ENCODE measurements at regions not wholly inside any gene's neighbourhood (a gene's known extent, or its start where the extent isn't known, plus 50 kb on each side); places are given as distances from the start of the nearest gene placed in this dataset.

DNA sequence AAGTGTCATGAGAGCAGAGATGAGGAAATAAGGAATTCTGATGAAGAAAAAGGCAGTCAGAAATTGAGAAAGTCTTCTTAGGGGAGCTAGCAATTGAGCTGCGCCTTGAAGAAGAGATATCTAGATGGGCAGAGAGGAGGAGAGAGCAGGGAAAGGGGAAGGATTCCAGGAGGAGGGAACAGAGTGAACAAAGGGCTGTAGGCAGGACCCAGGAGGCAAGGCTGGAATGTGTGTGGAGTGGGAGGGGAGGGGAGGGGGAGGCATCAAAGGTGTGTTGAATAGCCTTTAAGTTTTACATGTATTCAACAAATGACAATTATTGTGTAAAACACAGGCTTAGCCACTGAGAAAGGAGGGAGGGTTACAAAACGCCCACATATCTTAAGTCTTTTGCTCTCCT, 164.5 kb downstream of the TDRD15 start:
- Histone ChIP-seq H3K4me1 (ENCODE audit: low read length) (no peaks in the 10 kb centered on the region), H3K27me3 (ENCODE audit: low read depth, low read length) (peaks cover 12% of the 10 kb centered on the region; the same call in 1 of the 2 replicates), H2AFZ (ENCODE audit: low read depth, low read length) (no peak overlapping the region), H3K4me3 (ENCODE audit: low read length) (no peak overlapping the region), H3K9me3 (ENCODE audit: insufficient read depth, low read length) (no peaks in the 10 kb centered on the region), H3K79me2 (ENCODE audit: low read length) (no peaks in the 10 kb centered on the region), H3K36me3 (replicated peaks; ENCODE audit: low read depth, low read length) (no peaks in the 10 kb centered on the region), H3K4me2 (ENCODE audit: low read length) (no peak overlapping the region), H3K27ac (ENCODE audit: low read length) (no peak overlapping the region), H3K9ac (ENCODE audit: low read length) (no peak overlapping the region), H4K20me1 (ENCODE audit: insufficient read depth, low read length) (no peaks in the 10 kb centered on the region)
- no peak for TF ChIP-seq EZH2phosphoT487 (IDR thresholded peaks at IDR 0.05; ENCODE audit: low read depth)
- TF ChIP-seq, protein P1, sequence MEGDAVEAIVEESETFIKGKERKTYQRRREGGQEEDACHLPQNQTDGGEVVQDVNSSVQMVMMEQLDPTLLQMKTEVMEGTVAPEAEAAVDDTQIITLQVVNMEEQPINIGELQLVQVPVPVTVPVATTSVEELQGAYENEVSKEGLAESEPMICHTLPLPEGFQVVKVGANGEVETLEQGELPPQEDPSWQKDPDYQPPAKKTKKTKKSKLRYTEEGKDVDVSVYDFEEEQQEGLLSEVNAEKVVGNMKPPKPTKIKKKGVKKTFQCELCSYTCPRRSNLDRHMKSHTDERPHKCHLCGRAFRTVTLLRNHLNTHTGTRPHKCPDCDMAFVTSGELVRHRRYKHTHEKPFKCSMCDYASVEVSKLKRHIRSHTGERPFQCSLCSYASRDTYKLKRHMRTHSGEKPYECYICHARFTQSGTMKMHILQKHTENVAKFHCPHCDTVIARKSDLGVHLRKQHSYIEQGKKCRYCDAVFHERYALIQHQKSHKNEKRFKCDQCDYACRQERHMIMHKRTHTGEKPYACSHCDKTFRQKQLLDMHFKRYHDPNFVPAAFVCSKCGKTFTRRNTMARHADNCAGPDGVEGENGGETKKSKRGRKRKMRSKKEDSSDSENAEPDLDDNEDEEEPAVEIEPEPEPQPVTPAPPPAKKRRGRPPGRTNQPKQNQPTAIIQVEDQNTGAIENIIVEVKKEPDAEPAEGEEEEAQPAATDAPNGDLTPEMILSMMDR (IDR thresholded peaks at IDR 0.05; ENCODE audit: low read depth, low read length), result no peak

DNA sequence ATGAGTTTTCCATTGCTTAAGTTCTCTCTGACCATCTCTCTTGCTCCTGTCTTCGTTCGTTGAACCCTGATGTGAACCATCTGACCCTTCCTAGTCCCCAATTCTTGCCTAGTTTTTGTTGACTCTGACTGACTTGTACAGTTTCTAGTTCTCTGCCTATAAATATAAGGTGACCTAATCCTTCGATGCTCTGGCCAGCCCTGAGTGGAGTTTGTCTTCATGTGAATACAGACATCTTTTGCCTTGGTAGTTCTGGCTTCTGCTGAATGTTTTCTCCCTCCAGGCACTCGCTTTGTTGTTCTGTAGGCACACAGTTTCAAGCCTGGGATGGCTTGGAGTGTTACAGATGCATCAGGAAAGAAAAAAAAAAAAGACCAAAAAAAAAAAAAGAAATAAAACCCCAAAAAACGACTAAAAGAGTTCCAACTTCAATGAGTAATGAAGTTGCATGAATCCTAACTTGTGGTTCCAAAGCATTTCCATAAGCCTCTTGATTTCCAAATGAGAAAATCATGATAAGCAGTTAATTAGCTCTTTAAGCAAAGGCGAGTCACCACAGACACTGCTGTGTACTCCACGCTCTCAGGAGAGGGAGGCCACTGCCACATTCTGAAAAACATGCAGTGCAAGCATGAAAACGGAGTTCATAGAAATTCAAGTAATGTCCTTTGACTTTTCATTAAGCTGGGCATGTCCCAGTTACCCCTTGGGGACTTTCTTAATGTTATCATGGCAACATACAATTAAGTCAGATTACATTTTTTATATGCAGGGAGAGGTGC, 165.2 kb downstream of the TDRD15 start:
- Histone ChIP-seq H3K27me3 (ENCODE audit: low read depth, low read length) (peaks cover 12% of the 10 kb centered on the region; the same call in 1 of the 2 replicates), H2AFZ (ENCODE audit: low read depth, low read length) (no peak overlapping the region), H3K4me1 (ENCODE audit: low read length) (no peaks in the 10 kb centered on the region), H3K79me2 (ENCODE audit: low read length) (no peaks in the 10 kb centered on the region), H3K27ac (ENCODE audit: low read length) (no peak overlapping the region), H4K20me1 (ENCODE audit: insufficient read depth, low read length) (no peaks in the 10 kb centered on the region), H3K4me2 (ENCODE audit: low read length) (no peak overlapping the region), H3K9me3 (ENCODE audit: insufficient read depth, low read length) (no peaks in the 10 kb centered on the region), H3K4me3 (ENCODE audit: low read length) (no peak overlapping the region), H3K9ac (ENCODE audit: low read length) (no peak overlapping the region), H3K36me3 (replicated peaks; ENCODE audit: low read depth, low read length) (no peaks in the 10 kb centered on the region)
- TF ChIP-seq, protein P1 (IDR thresholded peaks at IDR 0.05; ENCODE audit: low read depth, low read length), result no peak
- TF ChIP-seq EZH2phosphoT487 (IDR thresholded peaks at IDR 0.05; ENCODE audit: low read depth), result no peak

DNA sequence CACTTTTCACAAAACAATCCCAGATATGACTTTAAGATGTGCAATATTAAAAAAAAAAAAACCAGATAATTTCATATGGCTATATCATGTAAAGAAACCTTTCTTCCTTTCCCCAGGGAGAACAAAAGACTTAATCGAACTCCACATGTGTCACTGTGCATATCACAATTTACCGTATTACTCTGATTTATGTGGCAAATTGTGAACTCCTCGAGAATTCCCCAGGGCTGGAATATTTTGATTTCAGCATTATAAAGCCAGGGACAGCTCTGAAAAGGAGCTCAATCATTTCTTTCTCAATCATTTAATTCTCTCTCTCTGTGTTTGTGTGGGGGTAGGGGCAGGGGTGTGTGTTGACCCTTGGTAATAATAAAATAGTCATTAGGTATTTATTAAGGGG, 165.8 kb downstream of the TDRD15 start:
- no peak overlapping the region for H3K9ac ChIP-seq (ENCODE audit: low read length)
- H3K9me3 ChIP-seq (ENCODE audit: insufficient read depth, low read length), result no peaks in the 10 kb centered on the region
- TF ChIP-seq, protein P1 (IDR thresholded peaks at IDR 0.05; ENCODE audit: low read depth, low read length), result no peak
- no peak for TF ChIP-seq EZH2phosphoT487 (IDR thresholded peaks at IDR 0.05; ENCODE audit: low read depth)
- peaks cover 12% of the 10 kb centered on the region; the same call in 1 of the 2 replicates for H3K27me3 ChIP-seq (ENCODE audit: low read depth, low read length)
- H3K4me3 ChIP-seq (ENCODE audit: low read length), result no peak overlapping the region
- no peak overlapping the region for H3K4me2 ChIP-seq (ENCODE audit: low read length)
- no peak overlapping the region for H2AFZ ChIP-seq (ENCODE audit: low read depth, low read length)
- no peaks in the 10 kb centered on the region for H4K20me1 ChIP-seq (ENCODE audit: insufficient read depth, low read length)
- no peaks in the 10 kb centered on the region for H3K36me3 ChIP-seq (replicated peaks; ENCODE audit: low read depth, low read length)
- H3K79me2 ChIP-seq (ENCODE audit: low read length), result no peaks in the 10 kb centered on the region
- H3K27ac ChIP-seq (ENCODE audit: low read length), result no peak overlapping the region
- H3K4me1 ChIP-seq (ENCODE audit: low read length), result no peaks in the 10 kb centered on the region

DNA sequence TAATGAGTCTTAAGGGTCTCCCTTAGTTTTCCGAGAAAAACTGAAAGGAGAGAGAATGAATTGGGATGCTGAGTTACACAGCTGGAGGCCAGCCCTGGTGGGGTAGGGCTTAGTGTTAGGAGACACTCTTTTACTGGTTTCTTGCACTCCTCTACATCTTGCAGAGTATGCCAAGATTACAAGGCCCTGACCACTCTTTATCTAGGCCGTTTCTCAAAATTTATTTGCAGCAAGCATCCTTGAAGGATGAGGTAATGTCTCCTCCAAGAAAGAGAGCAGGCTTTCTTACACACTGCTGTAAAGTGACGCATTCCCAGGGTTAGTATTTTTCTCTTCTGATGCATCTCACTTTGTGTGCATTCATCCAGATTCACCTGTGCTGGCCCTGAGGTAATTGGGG, 166.2 kb downstream of the TDRD15 start:
- Histone ChIP-seq H4K20me1 (ENCODE audit: insufficient read depth, low read length) (no peaks in the 10 kb centered on the region), H3K9me3 (ENCODE audit: insufficient read depth, low read length) (no peaks in the 10 kb centered on the region), H3K27me3 (ENCODE audit: low read depth, low read length) (peaks cover 12% of the 10 kb centered on the region; the same call in 1 of the 2 replicates), H3K9ac (ENCODE audit: low read length) (no peak overlapping the region), H3K79me2 (ENCODE audit: low read length) (no peaks in the 10 kb centered on the region), H3K4me2 (ENCODE audit: low read length) (no peak overlapping the region), H3K27ac (ENCODE audit: low read length) (no peak overlapping the region), H3K4me1 (ENCODE audit: low read length) (no peaks in the 10 kb centered on the region), H3K36me3 (replicated peaks; ENCODE audit: low read depth, low read length) (no peaks in the 10 kb centered on the region), H2AFZ (ENCODE audit: low read depth, low read length) (no peak overlapping the region), H3K4me3 (ENCODE audit: low read length) (no peak overlapping the region)
- no peak for TF ChIP-seq EZH2phosphoT487 (IDR thresholded peaks at IDR 0.05; ENCODE audit: low read depth)
- TF ChIP-seq, protein P1 (IDR thresholded peaks at IDR 0.05; ENCODE audit: low read depth, low read length), result no peak
